IMR-90 (cell line): ENCODE measurements at regions not wholly inside any gene's neighbourhood (a gene's known extent, or its start where the extent isn't known, plus 50 kb on each side); places are given as distances from the start of the nearest gene placed in this dataset.

ENCODE experiments used
- ATAC-seq: fragments of 200-7000 bp; cut with Tn5 transposase; 2 replicates; pipeline ENCODE4 v1.9.1; 2020; ENCODE audit warnings: low read depth, mild to moderate bottlenecking, moderate library complexity
- BruUV-seq: library from RNA; stranded (reverse); fragments of 400-500 nt; replicated peaks from 2 replicates; lab custom pipeline; 2021; lab: Mats Ljungman, UMichigan
- CTCF ChIA-PET: fragments of 300-600 bp; formaldehyde crosslinking; extraction: SDS; loops from one replicate; lab custom pipeline; 2021; ENCODE audit warnings: antibody characterized with exemption; lab: Yijun Ruan, JAX
- POLR2A ChIA-PET: fragments of 300-600 bp; sonication (Branson Sonifier 250); formaldehyde crosslinking; loops from one replicate; lab custom pipeline; 2022; ENCODE audit warnings: antibody characterized with exemption; ENCODE audit not compliant: unreplicated experiment; lab: Charles Lee
- DNase-seq: peaks from one replicate; pipeline ENCODE4 v3.0.0; 2013
- H2AFZ ChIP-seq: replicated peaks from 2 replicates; pipeline ENCODE3; 2013; ENCODE audit warnings: low read length, mild to moderate bottlenecking; ENCODE audit not compliant: poor library complexity
- H2AK5ac ChIP-seq: 2 replicates; pipeline ENCODE4 v1.6.1; 2013; ENCODE audit warnings: low read depth, low read length, inconsistent platforms
- H2AK9ac ChIP-seq: replicated peaks from 2 replicates; pipeline ENCODE3; 2013; ENCODE audit warnings: mild to moderate bottlenecking, low read depth, low read length, moderate library complexity; ENCODE audit not compliant: poor library complexity
- H2BK120ac ChIP-seq: 2 replicates; pipeline ENCODE4 v1.6.1; 2013; ENCODE audit warnings: low read depth, low read length, inconsistent platforms
- H2BK15ac ChIP-seq: 3 replicates; pipeline ENCODE4 v1.6.1; 2013; ENCODE audit warnings: low read depth, low read length, inconsistent platforms
- H2BK20ac ChIP-seq: 2 replicates; pipeline ENCODE4 v1.6.1; 2013; ENCODE audit warnings: low read depth, mild to moderate bottlenecking, inconsistent platforms, low read length, moderate library complexity
- H2BK5ac ChIP-seq: 2 replicates; pipeline ENCODE4 v1.6.1; 2013; ENCODE audit warnings: mild to moderate bottlenecking, low read depth, low read length, inconsistent platforms; ENCODE audit not compliant: poor library complexity, severe bottlenecking
- H3K14ac ChIP-seq: replicated peaks from 2 replicates; pipeline ENCODE4 v1.6.1; 2013; ENCODE audit warnings: low read depth, low read length, inconsistent platforms
- H3K18ac ChIP-seq: 2 replicates; pipeline ENCODE4 v1.6.1; 2013; ENCODE audit warnings: low read depth, low read length, control low read depth
- H3K23ac ChIP-seq: 2 replicates; pipeline ENCODE4 v1.6.1; 2013; ENCODE audit warnings: low read depth, low read length, inconsistent platforms
- H3K27ac ChIP-seq: 2 replicates; pipeline ENCODE4 v1.5.1; 2013; ENCODE audit warnings: mild to moderate bottlenecking, control low read depth, low read length; ENCODE audit not compliant: insufficient read depth
- H3K27me3 ChIP-seq: 2 replicates; pipeline ENCODE4 v1.6.1; 2013; ENCODE audit warnings: low read length; ENCODE audit not compliant: control insufficient read depth, insufficient read depth
- H3K36me3 ChIP-seq: 2 replicates; pipeline ENCODE4 v1.6.1; 2013; ENCODE audit warnings: low read length, mixed read lengths; ENCODE audit not compliant: control insufficient read depth, insufficient read depth
- H3K4ac ChIP-seq: 2 replicates; pipeline ENCODE4 v1.6.1; 2013; ENCODE audit warnings: low read depth, low read length, inconsistent platforms
- H3K4me1 ChIP-seq: 2 replicates; pipeline ENCODE4 v1.6.1; 2013; ENCODE audit warnings: low read length, mixed read lengths; ENCODE audit not compliant: control insufficient read depth, insufficient read depth
- H3K4me2 ChIP-seq: 2 replicates; pipeline ENCODE4 v1.6.1; 2013; ENCODE audit warnings: low read depth, mild to moderate bottlenecking, control low read depth, low read length, moderate library complexity
- H3K4me3 ChIP-seq: 2 replicates; pipeline ENCODE4 v1.5.1; 2013; ENCODE audit warnings: low read depth, mild to moderate bottlenecking, control low read depth, low read length, moderate library complexity; ENCODE audit not compliant: insufficient read depth
- H3K56ac ChIP-seq: 2 replicates; pipeline ENCODE4 v1.6.1; 2013; ENCODE audit warnings: low read length, inconsistent platforms; ENCODE audit not compliant: insufficient read depth; ENCODE audit errors: extremely low read depth
- H3K79me1 ChIP-seq, 2 experiments: 2 replicates each; pipeline ENCODE4 v1.6.1; 2013; ENCODE audit warnings: low read length in 2 of 2, inconsistent platforms in 1 of 2, low read depth in 1 of 2
- H3K9ac ChIP-seq: 2 replicates; pipeline ENCODE4 v1.6.1; 2013; ENCODE audit warnings: low read depth, low read length, control low read depth
- H3K9me1 ChIP-seq: 2 replicates; pipeline ENCODE4 v1.6.1; 2013; ENCODE audit warnings: low read length, inconsistent platforms; ENCODE audit not compliant: insufficient read depth
- H3K9me3 ChIP-seq: 2 replicates; pipeline ENCODE4 v1.6.1; 2013; ENCODE audit warnings: low read length; ENCODE audit not compliant: control insufficient read depth, insufficient read depth
- H4K20me1 ChIP-seq: 2 replicates; pipeline ENCODE4 v1.6.1; 2013; ENCODE audit warnings: low read length, inconsistent platforms; ENCODE audit not compliant: insufficient read depth
- H4K5ac ChIP-seq: 2 replicates; pipeline ENCODE4 v1.6.1; 2013; ENCODE audit warnings: mild to moderate bottlenecking, low read depth, low read length, control low read depth
- H4K8ac ChIP-seq, 2 experiments: 2 replicates each; pipeline ENCODE4 v1.6.1; 2013; ENCODE audit warnings: low read depth in 2 of 2, low read length in 2 of 2, control low read depth in 1 of 2, inconsistent platforms in 1 of 2
- H4K91ac ChIP-seq: 2 replicates; pipeline ENCODE4 v1.6.1; 2013; ENCODE audit warnings: low read depth, low read length, inconsistent platforms; ENCODE audit not compliant: insufficient read depth
- BHLHE40 ChIP-seq: fragments of 150-350 bp; IDR thresholded peaks from 2 replicates; pipeline ENCODE4 v1.6.1; 2016; ENCODE audit warnings: mild to moderate bottlenecking, low read depth, low read length
- CEBPB ChIP-seq: IDR thresholded peaks from 2 replicates; pipeline ENCODE4 v1.6.1; 2012; ENCODE audit warnings: low read depth, low read length, improper control_type of control experiment
- CHD1 ChIP-seq: IDR thresholded peaks from 2 replicates; pipeline ENCODE4 v1.6.1; 2012; ENCODE audit warnings: low read depth, low read length, improper control_type of control experiment
- FOS ChIP-seq: fragments of 150-350 bp; IDR thresholded peaks from 2 replicates; pipeline ENCODE4 v1.6.1; 2016; ENCODE audit warnings: low read depth, low read length
- MAFK ChIP-seq: IDR thresholded peaks from 2 replicates; pipeline ENCODE4 v1.6.1; 2012; ENCODE audit warnings: low read depth, low read length, improper control_type of control experiment
- MAZ ChIP-seq: IDR thresholded peaks from 2 replicates; pipeline ENCODE4 v1.6.1; 2012; ENCODE audit warnings: low read depth, mild to moderate bottlenecking, low read length, improper control_type of control experiment, moderate library complexity, borderline replicate concordance
- MXI1 ChIP-seq: IDR thresholded peaks from 2 replicates; pipeline ENCODE4 v1.6.1; 2012; ENCODE audit warnings: low read depth, mild to moderate bottlenecking, low read length, moderate library complexity, borderline replicate concordance
- NFE2L2 ChIP-seq: fragments of 150-350 bp; IDR thresholded peaks from 2 replicates; pipeline ENCODE4 v1.6.1; 2016; ENCODE audit warnings: low read depth, mild to moderate bottlenecking, low read length
- POLR2A ChIP-seq: IDR thresholded peaks from 2 replicates; pipeline ENCODE4 v1.6.1; 2012; ENCODE audit warnings: mild to moderate bottlenecking, low read depth, low read length
- RAD21 ChIP-seq: IDR thresholded peaks from 2 replicates; pipeline ENCODE4 v1.6.1; 2012; ENCODE audit warnings: low read length, improper control_type of control experiment
- RCOR1 ChIP-seq: IDR thresholded peaks from 2 replicates; pipeline ENCODE4 v1.6.1; 2012; ENCODE audit warnings: mild to moderate bottlenecking, low read length, improper control_type of control experiment; ENCODE audit not compliant: insufficient replicate concordance
- RFX5 ChIP-seq: IDR thresholded peaks from 2 replicates; pipeline ENCODE4 v1.8.0; 2012; ENCODE audit warnings: low read depth, mild to moderate bottlenecking, low read length, moderate library complexity
- SMC3 ChIP-seq: fragments of 150-350 bp; IDR thresholded peaks from 2 replicates; pipeline ENCODE4 v1.6.1; 2016; ENCODE audit warnings: low read depth, mild to moderate bottlenecking, antibody characterized with exemption, low read length, moderate library complexity
- dilution Hi-C: fragments of 300-500 bp; cut with HindIII; formaldehyde crosslinking; loops from one replicate; pipeline ENCODE4 v1.14.3; 2018; ENCODE audit warnings: low sequenced_read_pairs; ENCODE audit not compliant: unreplicated experiment
- in situ Hi-C: fragments of 300-500 bp; cut with MboI; formaldehyde crosslinking; loops from 3 replicates; pipeline ENCODE4 v1.14.3; 2019; ENCODE audit warnings: low sequenced_read_pairs, inconsistent platforms, mixed read lengths
- intact Hi-C: fragments of 100-400 bp; cut with micrococcal nuclease; formaldehyde crosslinking; loops from 2 replicates; pipeline ENCODE4 v1.10.0; 2022
- TF ChIP-seq, protein P1 (sequence below): fragments of 150-350 bp; IDR thresholded peaks from 2 replicates; pipeline ENCODE4 v1.6.1; 2016; ENCODE audit warnings: low read depth, mild to moderate bottlenecking, low read length, moderate library complexity, borderline replicate concordance
- TF ChIP-seq, protein P2 (sequence below): fragments of 150-350 bp; IDR thresholded peaks from 2 replicates; pipeline ENCODE4 v1.6.1; 2017; ENCODE audit warnings: mild to moderate bottlenecking, antibody characterized with exemption, low read length, low read depth
- TF ChIP-seq, protein P3 (sequence below): conservative IDR thresholded peaks from 2 replicates; pipeline ENCODE4 v1.5.1; 2012; ENCODE audit warnings: mild to moderate bottlenecking, low read depth, low read length, improper control_type of control experiment

DNA sequence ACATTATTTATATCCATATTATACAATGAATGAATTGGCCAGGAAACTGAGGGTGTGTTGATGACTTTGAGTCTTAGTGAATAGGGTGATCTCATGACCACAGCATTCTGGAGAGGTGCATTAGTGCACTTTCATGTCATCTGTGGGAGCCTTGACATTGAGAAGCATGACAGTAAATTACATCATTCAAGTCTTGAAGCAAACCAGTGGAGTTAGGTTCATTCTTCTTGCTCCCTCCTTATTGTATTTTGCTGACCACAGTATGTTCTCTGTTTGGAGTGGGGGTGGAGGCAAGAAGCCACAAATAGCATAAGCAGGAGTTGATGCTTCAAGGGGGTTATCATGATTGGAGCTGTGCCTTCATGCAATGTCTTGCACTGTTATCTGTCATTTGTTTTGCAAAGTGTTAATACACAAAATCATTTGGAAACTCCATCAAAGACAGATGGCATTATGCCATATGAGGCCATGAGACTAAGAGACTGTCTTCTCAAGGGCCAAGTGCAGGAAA, 680.2 kb downstream of the NYAP2 start:
- intact Hi-C loops: loop anchor here (1.0 to 5.0 kb wide), 2 partner anchors 38 to 106 kb away; no protein-coding TSS in a partner anchor
- ATAC-seq: peak; percentile 70

More for the DNA sequence above, 680.2 kb downstream of the NYAP2 start:
- Histone ChIP-seq H3K23ac (peak overlapping the region; percentile 25; the same call in 1 of the 2 replicates), H3K4me2 (peak overlapping the region; percentile 55; the same call in 1 of the 2 replicates), H4K5ac (peak overlapping the region; percentile 47; the same call in 1 of the 2 replicates), H4K20me1 (no peaks in the 10 kb centered on the region), H3K14ac (peak overlapping the region; percentile 16), H3K4ac (peak overlapping the region; percentile 59), H3K18ac (peak overlapping the region; percentile 81), H4K91ac (peak overlapping the region; percentile 67; the same call in 1 of the 2 replicates), H3K9me3 (no peaks in the 10 kb centered on the region), H2AK5ac (peak overlapping the region; percentile 38; the same call in 1 of the 2 replicates), H3K36me3 (no peaks in the 10 kb centered on the region), H3K56ac (peak overlapping the region; percentile 30; the same call in 1 of the 2 replicates), H3K4me3 (no peak overlapping the region), H3K27ac (peak overlapping the region; percentile 81), H2BK15ac (peak overlapping the region; percentile 26; the same call in 1 of the 3 replicates), H2BK120ac (peak overlapping the region; percentile 84), H3K4me1 (peaks cover 12% of the 10 kb centered on the region), H3K79me1 (peaks cover 0 to 4% of the 10 kb centered on the region in 2 experiments; a peak in 1 of 4 replicates), H4K8ac (peak overlapping the region in 1 of 2 experiments; percentile 62; a peak in 2 of 4 replicates), H2BK20ac (peak overlapping the region; percentile 79), H3K27me3 (no peaks in the 10 kb centered on the region), H2AFZ (no peak overlapping the region), H3K9me1 (no peaks in the 10 kb centered on the region), H2AK9ac (no peak overlapping the region), H2BK5ac (peak overlapping the region; percentile 91), H3K9ac (no peak overlapping the region)
- POLR2A ChIA-PET: no interaction called here
- CTCF ChIA-PET: no interaction called here
- TF ChIP-seq, protein P1, sequence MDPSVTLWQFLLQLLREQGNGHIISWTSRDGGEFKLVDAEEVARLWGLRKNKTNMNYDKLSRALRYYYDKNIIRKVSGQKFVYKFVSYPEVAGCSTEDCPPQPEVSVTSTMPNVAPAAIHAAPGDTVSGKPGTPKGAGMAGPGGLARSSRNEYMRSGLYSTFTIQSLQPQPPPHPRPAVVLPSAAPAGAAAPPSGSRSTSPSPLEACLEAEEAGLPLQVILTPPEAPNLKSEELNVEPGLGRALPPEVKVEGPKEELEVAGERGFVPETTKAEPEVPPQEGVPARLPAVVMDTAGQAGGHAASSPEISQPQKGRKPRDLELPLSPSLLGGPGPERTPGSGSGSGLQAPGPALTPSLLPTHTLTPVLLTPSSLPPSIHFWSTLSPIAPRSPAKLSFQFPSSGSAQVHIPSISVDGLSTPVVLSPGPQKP: no peak
- TF ChIP-seq NFE2L2 (no peak), BHLHE40 (0 out of 2 replicates have a peak, but pooled peaks have one; percentile 9), MXI1 (no peak), MAZ (no peak), RAD21 (no peak), RFX5 (no peak), SMC3 (no peak), CHD1 (no peak), FOS (no peak), MAFK (peak; percentile 84), CEBPB (peak; percentile 72), POLR2A (no peak), RCOR1 (peak; percentile 24)
- TF ChIP-seq, protein P2, sequence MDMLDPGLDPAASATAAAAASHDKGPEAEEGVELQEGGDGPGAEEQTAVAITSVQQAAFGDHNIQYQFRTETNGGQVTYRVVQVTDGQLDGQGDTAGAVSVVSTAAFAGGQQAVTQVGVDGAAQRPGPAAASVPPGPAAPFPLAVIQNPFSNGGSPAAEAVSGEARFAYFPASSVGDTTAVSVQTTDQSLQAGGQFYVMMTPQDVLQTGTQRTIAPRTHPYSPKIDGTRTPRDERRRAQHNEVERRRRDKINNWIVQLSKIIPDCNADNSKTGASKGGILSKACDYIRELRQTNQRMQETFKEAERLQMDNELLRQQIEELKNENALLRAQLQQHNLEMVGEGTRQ: no peak
- TF ChIP-seq, protein P3, sequence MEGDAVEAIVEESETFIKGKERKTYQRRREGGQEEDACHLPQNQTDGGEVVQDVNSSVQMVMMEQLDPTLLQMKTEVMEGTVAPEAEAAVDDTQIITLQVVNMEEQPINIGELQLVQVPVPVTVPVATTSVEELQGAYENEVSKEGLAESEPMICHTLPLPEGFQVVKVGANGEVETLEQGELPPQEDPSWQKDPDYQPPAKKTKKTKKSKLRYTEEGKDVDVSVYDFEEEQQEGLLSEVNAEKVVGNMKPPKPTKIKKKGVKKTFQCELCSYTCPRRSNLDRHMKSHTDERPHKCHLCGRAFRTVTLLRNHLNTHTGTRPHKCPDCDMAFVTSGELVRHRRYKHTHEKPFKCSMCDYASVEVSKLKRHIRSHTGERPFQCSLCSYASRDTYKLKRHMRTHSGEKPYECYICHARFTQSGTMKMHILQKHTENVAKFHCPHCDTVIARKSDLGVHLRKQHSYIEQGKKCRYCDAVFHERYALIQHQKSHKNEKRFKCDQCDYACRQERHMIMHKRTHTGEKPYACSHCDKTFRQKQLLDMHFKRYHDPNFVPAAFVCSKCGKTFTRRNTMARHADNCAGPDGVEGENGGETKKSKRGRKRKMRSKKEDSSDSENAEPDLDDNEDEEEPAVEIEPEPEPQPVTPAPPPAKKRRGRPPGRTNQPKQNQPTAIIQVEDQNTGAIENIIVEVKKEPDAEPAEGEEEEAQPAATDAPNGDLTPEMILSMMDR: no peak
- in situ Hi-C loops: no loop called here
- dilution Hi-C loops: no loop called here
- peak; percentile 98 for DNase-seq
- BruUV-seq: no TSS peak
